ENCODE measurements at regions not wholly inside any gene's neighbourhood (a gene's known extent, or its start where the extent isn't known, plus 50 kb on each side); places are given as distances from the start of the nearest gene placed in this dataset.

DNA sequence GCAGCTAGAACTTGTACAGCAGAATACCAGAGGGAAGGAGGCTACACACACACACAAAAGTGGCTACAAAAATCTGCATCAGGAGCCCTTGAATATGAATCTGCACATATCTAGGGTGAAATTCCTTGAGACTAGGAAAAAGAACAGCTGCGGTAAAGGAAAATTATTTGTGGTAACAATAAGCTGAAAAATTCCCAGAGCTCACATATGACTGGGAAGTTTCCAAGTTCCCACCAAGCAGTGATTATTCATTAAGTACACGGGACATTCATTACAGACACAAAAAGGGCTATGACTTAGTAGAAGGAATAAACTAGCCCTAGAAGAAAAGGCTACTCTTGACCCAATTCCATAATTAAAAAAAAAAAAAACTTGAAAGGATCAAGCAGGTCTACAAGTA, 149.5 kb upstream of the BACE2 start:
- WGBS, result 69% methylated on average over 2 of the region's 2 CpGs
- H3K4me1 ChIP-seq, result no peaks in the 10 kb centered on the region
- no peaks in the 10 kb centered on the region for H3K27me3 ChIP-seq
- H3K36me3 ChIP-seq, result no peaks in the 10 kb centered on the region
- H3K27ac ChIP-seq, result no peak overlapping the region
- DNase-seq (ENCODE audit: low spot score in 2 of 2), result no peak
- no peak overlapping the region for H3K4me3 ChIP-seq
- no peak for TF ChIP-seq POLR2AphosphoS5 (IDR thresholded peaks at IDR 0.05)
- TF ChIP-seq POLR2A (IDR thresholded peaks at IDR 0.05), result no peak
- TF ChIP-seq, protein P1, sequence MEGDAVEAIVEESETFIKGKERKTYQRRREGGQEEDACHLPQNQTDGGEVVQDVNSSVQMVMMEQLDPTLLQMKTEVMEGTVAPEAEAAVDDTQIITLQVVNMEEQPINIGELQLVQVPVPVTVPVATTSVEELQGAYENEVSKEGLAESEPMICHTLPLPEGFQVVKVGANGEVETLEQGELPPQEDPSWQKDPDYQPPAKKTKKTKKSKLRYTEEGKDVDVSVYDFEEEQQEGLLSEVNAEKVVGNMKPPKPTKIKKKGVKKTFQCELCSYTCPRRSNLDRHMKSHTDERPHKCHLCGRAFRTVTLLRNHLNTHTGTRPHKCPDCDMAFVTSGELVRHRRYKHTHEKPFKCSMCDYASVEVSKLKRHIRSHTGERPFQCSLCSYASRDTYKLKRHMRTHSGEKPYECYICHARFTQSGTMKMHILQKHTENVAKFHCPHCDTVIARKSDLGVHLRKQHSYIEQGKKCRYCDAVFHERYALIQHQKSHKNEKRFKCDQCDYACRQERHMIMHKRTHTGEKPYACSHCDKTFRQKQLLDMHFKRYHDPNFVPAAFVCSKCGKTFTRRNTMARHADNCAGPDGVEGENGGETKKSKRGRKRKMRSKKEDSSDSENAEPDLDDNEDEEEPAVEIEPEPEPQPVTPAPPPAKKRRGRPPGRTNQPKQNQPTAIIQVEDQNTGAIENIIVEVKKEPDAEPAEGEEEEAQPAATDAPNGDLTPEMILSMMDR (IDR thresholded peaks at IDR 0.05), result no peak
- no peak for TF ChIP-seq EP300 (IDR thresholded peaks at IDR 0.05)
- no peaks in the 10 kb centered on the region for H3K9me3 ChIP-seq

DNA sequence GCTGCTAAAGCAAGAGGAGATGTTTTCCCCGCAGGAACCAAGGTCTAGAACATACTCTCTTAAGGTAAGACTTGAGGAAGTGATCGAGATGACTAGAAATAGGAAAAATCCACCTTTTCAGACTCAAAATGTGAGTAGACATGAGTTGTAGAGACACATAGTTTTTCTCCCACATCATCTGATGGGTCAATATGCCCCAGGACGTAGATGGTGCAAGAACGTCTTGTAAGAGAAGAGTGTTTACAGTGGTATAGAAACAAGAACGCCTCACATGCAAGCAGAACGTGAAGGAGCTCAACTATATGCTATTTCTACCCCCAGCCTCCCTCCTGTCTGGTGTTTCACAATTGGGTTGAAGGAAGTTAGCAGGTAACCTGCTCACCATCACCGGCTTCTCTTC, 144.0 kb upstream of the BACE2 start:
- no peak overlapping the region for H3K27ac ChIP-seq

DNA sequence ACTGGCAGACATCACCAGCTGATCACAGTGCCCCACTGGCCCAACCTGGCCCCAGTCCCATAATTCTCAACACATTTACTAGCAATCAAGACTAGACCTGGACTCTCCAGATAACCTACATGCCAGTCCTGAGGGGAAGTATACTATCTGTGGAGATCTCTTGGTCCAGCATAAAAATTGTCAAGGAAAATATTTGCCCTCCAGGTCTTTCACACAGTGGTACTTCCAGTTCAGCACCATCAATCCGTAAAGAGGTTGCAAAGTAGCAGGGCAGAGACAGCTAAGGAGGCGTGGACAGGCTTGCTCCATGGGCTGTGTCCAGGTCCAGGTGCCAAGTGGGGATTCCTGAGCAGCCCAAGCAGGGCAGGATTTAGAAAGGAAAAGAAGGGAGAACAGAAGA, 143.6 kb upstream of the BACE2 start:
- Histone ChIP-seq H3K36me3 (no peaks in the 10 kb centered on the region), H3K4me3 (no peak overlapping the region), H3K9me3 (peaks cover 9% of the 10 kb centered on the region), H3K27me3 (no peaks in the 10 kb centered on the region), H3K27ac (no peak overlapping the region), H3K4me1 (no peaks in the 10 kb centered on the region)
- 56% methylated on average over 2 of the region's 2 CpGs for WGBS
- DNase-seq (ENCODE audit: low spot score in 2 of 2), result no peak
- TF ChIP-seq POLR2AphosphoS5 (IDR thresholded peaks at IDR 0.05), result no peak
- no peak for TF ChIP-seq POLR2A (IDR thresholded peaks at IDR 0.05)
- TF ChIP-seq, protein P1 (IDR thresholded peaks at IDR 0.05), result no peak
- no peak for TF ChIP-seq EP300 (IDR thresholded peaks at IDR 0.05)

More for the DNA sequence above, 144.0 kb upstream of the BACE2 start:
- Histone ChIP-seq H3K36me3 (no peaks in the 10 kb centered on the region), H3K4me1 (no peaks in the 10 kb centered on the region), H3K9me3 (peaks cover 9% of the 10 kb centered on the region), H3K4me3 (no peak overlapping the region), H3K27me3 (no peaks in the 10 kb centered on the region)
- 78% methylated on average over 7 of the region's 7 CpGs for WGBS
- TF ChIP-seq EP300 (IDR thresholded peaks at IDR 0.05), result no peak
- TF ChIP-seq, protein P1 (IDR thresholded peaks at IDR 0.05), result no peak
- no peak for DNase-seq (ENCODE audit: low spot score in 2 of 2)

DNA sequence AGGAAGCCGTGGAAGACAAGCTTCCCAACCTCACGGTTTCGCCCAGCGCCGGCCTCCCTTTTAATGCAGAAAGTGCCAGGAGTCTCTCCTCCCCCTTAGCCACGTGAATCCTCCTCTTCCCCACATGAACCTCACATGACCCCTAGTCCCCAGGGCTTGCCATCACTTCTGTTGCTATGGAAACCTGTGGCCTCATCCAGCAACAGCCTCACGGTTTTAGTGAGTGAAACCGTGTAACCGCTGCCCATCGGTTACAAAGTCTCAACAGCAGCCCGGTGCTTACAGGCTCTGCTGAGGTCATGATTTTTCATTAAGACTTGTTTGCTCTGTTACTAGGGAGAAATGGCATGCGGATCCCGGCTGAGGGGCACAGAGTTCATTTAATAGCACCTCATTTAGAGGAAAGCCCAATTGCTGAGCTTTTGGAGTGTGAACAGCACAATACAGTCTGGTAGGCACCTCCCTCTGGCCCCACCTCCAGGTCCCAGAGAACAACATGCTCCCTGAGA, 143.2 kb upstream of the BACE2 start:
- WGBS, result 40% methylated on average over 13 of the region's 13 CpGs
- TF ChIP-seq, protein P1 (IDR thresholded peaks at IDR 0.05), result no peak
- TF ChIP-seq POLR2A (IDR thresholded peaks at IDR 0.05) (no peak), EP300 (IDR thresholded peaks at IDR 0.05) (no peak), POLR2AphosphoS5 (IDR thresholded peaks at IDR 0.05) (no peak)
- no peak for DNase-seq (ENCODE audit: low spot score in 2 of 2)
- no peaks in the 10 kb centered on the region for H3K4me1 ChIP-seq
- H3K27me3 ChIP-seq, result no peaks in the 10 kb centered on the region
- H3K9me3 ChIP-seq, result peaks cover 9% of the 10 kb centered on the region
- no peak overlapping the region for H3K27ac ChIP-seq
- no peak overlapping the region for H3K4me3 ChIP-seq
- H3K36me3 ChIP-seq, result no peaks in the 10 kb centered on the region

DNA sequence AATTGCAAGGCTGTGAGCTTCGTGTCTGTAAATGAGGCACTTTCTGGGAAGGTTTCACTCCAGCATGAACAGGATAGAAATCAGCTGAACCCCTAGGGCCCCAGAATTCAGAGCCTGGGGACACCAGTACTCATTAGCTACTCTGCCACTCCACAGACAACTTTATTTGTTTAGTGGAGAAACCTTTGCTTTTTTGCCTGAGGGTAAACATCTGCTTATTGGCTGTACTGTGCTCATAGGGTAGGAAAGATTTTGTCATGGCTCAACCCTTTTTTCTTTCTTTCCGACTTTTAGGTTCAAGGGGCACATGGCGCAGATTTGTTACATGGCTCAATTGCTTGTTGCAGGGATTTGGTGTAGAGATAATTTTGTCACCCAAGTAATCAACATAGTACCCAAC, 138.4 kb upstream of the BACE2 start:
- Histone ChIP-seq H3K27ac (no peak overlapping the region), H3K36me3 (no peaks in the 10 kb centered on the region), H3K4me1 (no peaks in the 10 kb centered on the region), H3K27me3 (peaks cover 5% of the 10 kb centered on the region), H3K9me3 (peaks cover 9% of the 10 kb centered on the region), H3K4me3 (no peak overlapping the region)
- no peak for DNase-seq (ENCODE audit: low spot score in 2 of 2)
- 62% methylated on average over 3 of the region's 3 CpGs for WGBS
- TF ChIP-seq POLR2A (IDR thresholded peaks at IDR 0.05) (no peak), EP300 (IDR thresholded peaks at IDR 0.05) (no peak), POLR2AphosphoS5 (IDR thresholded peaks at IDR 0.05) (no peak)
- TF ChIP-seq, protein P1 (IDR thresholded peaks at IDR 0.05), result no peak
